Astrocyte of the cerebellum (primary cell): ENCODE measurements at regions not wholly inside any gene's neighbourhood (a gene's known extent, or its start where the extent isn't known, plus 50 kb on each side); places are given as distances from the start of the nearest gene placed in this dataset.
"Not testable (repeated sequence)": the region's sequence is repeated elsewhere in the genome, so short reads cannot be mapped to it uniquely, and the experiment has no call there.

Source experiments
- DNase-seq: peaks from one replicate; pipeline ENCODE4 v3.0.0-alpha.2; 2011; ENCODE audit warnings: low read depth
- H3K4me3 ChIP-seq: 2 replicates; pipeline ENCODE4 v1.5.1; 2011; ENCODE audit warnings: mild to moderate bottlenecking, low read depth, low read length, moderate library complexity
- in situ Hi-C: cut with HindIII; loops from 2 replicates; pipeline ENCODE4 v1.10.0; 2017; ENCODE audit warnings: low sequenced_read_pairs
- TF ChIP-seq, protein P1 (sequence below): IDR thresholded peaks from 2 replicates; pipeline ENCODE4 v1.5.1; 2012; ENCODE audit warnings: low read length, low read depth, moderate library complexity, mild to moderate bottlenecking; ENCODE audit errors: missing control alignments

DNA sequence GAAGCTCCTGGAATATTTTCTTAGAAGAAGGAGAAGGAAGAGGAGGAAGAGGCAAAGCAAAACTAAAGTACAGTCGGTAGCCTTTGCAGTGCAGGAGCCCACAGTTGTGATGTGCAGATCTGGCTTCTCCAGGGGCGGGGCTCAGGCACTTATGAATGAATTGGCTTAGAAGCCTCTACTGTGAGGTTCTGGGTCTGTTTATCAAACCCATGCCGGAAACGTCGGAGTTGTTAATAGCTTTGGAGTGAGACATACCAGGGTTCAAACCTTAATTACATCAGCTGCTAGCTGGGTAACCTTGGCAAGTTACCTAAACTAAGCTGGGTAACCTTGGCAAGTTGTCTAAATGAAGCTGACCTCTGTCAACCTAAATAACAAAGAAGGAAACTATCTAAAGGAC, 89.3 kb upstream of the PITRM1 start:
- no peak overlapping the region for H3K4me3 ChIP-seq
- DNase-seq = no peak
- in situ Hi-C loops = no loop called here
- TF ChIP-seq, protein P1, sequence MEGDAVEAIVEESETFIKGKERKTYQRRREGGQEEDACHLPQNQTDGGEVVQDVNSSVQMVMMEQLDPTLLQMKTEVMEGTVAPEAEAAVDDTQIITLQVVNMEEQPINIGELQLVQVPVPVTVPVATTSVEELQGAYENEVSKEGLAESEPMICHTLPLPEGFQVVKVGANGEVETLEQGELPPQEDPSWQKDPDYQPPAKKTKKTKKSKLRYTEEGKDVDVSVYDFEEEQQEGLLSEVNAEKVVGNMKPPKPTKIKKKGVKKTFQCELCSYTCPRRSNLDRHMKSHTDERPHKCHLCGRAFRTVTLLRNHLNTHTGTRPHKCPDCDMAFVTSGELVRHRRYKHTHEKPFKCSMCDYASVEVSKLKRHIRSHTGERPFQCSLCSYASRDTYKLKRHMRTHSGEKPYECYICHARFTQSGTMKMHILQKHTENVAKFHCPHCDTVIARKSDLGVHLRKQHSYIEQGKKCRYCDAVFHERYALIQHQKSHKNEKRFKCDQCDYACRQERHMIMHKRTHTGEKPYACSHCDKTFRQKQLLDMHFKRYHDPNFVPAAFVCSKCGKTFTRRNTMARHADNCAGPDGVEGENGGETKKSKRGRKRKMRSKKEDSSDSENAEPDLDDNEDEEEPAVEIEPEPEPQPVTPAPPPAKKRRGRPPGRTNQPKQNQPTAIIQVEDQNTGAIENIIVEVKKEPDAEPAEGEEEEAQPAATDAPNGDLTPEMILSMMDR = no peak

DNA sequence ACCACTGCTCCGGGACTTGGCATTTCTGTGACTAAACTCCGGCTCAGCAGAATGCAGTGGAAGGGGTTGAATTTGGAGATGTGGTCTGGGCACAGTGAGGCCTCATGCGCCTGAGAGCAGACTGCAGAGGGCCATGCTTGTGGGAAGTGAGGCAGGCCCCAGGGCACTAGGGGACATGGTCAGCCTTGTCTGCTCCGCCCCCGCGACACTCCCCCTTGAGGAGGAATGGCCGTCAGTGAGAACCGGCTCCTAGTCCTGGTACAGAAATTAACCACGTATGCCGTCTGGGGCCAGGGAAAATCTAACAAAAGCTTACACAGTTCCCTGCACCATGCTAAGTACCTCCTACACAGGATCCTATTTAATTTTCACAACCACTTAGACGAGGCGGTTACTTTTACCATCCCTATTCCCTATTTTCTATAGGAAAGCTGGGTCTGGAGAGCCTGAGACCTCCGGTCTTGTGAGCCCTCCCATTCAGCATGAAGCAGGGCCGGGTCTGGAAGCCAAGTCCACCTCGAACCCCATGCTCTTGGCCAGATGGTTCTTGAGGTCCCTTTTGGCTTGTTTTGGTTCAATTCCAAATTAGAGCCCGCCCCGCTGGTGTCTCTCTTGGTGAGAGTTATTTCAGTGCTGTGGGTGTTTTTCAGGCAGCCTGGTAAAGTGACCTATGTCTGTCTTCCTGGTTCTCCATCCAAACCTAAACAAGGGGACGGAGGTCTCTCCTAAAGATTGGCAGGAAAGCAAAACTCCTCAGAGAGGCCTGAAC, 87.7 kb upstream of the PITRM1 start:
- H3K4me3 ChIP-seq = no peak overlapping the region
- no peak for DNase-seq
- TF ChIP-seq, protein P1 = no peak
- in situ Hi-C loops = no loop called here

DNA sequence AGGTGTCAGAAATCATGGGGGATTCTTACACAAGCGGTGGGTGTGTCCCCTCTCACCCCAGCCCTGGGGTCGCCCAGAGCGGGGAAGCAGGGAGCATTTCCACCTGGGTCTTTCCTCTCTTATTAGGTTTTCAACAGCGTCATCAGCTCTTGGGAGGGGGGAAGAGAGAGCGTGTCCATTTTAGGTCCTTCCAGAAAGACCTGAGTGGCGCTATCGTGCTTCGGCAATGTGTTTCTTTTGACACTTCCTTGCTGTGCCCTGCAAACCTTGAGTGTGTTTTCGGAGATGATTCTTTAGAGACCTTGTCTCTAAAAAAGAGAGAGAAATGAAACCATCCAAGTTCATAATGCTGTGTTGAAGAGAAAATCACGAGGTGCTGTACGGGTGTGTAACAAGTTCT, 86.9 kb upstream of the PITRM1 start:
- DNase-seq = no peak
- H3K4me3 ChIP-seq = no peak overlapping the region
- TF ChIP-seq, protein P1 = no peak
- in situ Hi-C loops = no loop called here

DNA sequence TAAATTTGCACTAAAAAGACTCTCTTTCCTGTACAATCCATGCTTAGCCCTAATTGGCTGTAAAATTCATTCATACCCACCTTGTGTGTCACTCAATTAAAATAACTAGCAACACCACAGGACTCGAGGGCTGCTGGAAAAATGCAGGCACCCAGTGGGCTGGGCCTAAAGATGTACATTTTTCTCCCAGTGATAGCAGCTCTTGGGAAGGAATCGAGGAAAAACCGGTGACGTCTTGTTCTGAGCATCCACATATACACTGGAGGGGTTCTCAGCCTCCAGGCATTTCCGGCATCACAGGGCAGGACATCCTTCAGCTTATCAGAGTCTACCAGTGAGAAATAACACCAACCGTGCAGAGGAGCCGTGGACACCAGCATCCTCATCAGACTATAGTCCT, 85.8 kb upstream of the PITRM1 start:
- no peak for DNase-seq
- H3K4me3 ChIP-seq = no peak overlapping the region
- in situ Hi-C loops = no loop called here
- TF ChIP-seq, protein P1 = no peak

DNA sequence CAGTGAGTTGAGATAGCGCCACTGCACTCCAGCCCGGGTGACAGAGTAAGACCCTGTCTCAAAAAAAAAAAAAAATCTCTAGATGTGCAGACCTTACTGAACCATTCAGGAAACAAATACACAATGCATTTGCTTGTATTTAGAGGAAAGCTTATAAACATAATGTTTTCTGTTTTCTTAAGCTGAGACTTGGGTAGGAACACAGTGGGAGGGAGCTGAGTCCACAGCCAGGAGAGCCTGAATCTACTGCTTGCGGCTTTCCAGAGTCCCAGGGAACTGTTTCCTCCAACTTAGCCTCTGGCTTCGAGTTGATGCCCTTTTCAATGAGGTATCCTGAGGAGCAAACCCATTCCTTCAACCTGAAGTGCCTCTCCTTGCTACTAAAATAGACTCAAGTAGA, 83.0 kb upstream of the PITRM1 start:
- no peak overlapping the region for H3K4me3 ChIP-seq
- in situ Hi-C loops = no loop called here

DNA sequence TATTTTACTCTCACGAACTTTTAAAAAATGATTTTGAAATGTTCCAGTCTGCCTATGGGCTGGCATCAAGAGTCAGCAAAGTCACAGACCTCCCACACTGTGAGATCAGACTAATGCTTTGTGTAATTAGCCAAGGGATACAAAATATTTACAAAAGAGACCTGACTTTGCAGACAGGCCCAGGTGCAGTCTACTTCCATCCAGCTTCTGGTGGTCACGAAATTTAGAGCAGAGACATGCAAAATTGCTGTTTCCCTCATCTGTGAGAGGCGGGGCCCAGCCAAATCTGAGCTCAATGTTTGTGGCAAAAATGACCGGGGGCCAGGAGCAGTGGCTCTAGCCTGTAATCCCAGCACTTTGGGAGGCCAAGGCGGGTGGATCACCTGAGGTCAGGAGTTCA, 82.5 kb upstream of the PITRM1 start:
- TF ChIP-seq, protein P1 = no peak
- H3K4me3 ChIP-seq = no peak overlapping the region
- in situ Hi-C loops = no loop called here
- no peak for DNase-seq

More for the DNA sequence above, 83.0 kb upstream of the PITRM1 start:
- TF ChIP-seq, protein P1 = no peak
- no peak for DNase-seq

DNA sequence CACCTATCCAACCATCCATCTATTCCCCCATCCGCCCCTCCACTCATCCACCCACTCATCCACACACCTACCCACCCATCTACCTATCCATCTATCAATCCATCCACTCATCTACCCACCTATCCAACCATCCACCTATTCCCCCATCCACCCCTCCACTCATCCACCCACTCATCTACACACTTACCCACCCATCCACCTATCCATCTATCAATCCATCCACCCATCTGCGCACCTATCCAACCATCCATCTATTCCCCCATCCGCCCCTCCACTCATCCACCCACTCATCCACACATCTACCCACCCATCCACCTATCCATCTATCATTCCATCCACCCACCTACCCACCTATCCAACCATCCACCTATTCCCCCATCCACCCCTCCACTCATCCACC, 81.4 kb upstream of the PITRM1 start:
- H3K4me3 ChIP-seq, in situ Hi-C loops: not testable (repeated sequence)

More for the DNA sequence above, 81.4 kb upstream of the PITRM1 start:
- DNase-seq = not testable (repeated sequence)
